ENCODE measurements at regions not wholly inside any gene's neighbourhood (a gene's known extent, or its start where the extent isn't known, plus 50 kb on each side); places are given as distances from the start of the nearest gene placed in this dataset.

DNA sequence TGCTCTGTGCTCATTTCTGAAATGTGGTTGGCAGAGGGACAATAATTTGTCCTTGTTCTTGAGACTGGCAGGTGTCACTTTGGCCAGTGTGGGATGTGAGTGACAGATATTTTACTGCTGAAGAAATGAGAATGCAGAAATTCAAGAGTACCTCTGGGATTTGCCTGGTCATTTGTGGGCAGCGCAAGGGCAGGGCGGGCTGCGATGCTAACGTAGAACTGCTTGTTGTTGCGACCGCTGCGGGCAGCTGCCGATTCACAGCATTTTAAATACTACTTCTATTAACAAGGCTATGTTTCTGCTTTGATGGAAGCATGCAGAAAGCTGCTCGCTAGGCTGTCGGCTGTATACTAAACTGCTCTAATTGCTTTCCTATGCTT, 268.6 kb downstream of the FIGN start:
- TF ChIP-seq, protein P1, sequence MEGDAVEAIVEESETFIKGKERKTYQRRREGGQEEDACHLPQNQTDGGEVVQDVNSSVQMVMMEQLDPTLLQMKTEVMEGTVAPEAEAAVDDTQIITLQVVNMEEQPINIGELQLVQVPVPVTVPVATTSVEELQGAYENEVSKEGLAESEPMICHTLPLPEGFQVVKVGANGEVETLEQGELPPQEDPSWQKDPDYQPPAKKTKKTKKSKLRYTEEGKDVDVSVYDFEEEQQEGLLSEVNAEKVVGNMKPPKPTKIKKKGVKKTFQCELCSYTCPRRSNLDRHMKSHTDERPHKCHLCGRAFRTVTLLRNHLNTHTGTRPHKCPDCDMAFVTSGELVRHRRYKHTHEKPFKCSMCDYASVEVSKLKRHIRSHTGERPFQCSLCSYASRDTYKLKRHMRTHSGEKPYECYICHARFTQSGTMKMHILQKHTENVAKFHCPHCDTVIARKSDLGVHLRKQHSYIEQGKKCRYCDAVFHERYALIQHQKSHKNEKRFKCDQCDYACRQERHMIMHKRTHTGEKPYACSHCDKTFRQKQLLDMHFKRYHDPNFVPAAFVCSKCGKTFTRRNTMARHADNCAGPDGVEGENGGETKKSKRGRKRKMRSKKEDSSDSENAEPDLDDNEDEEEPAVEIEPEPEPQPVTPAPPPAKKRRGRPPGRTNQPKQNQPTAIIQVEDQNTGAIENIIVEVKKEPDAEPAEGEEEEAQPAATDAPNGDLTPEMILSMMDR (IDR thresholded peaks at IDR 0.05 in 2 of 3, conservative IDR thresholded peaks at IDR 0.05 in 1 of 3; ENCODE audit: insufficient read depth in 2 of 3, low read depth in 1 of 3, low read length in 3 of 3), result no peak
- TF ChIP-seq MED1 (CRISPR knock-in tag; IDR thresholded peaks at IDR 0.05; ENCODE audit: borderline replicate concordance) (no peak), MYC (IDR thresholded peaks at IDR 0.05; ENCODE audit: low read depth, low read length) (no peak), MYC (CRISPR knock-in tag; IDR thresholded peaks at IDR 0.05; ENCODE audit: borderline replicate concordance, low read depth) (no peak), TAF9B (IDR thresholded peaks at IDR 0.05; ENCODE audit: partially characterized antibody) (no peak), SMARCB1 (IDR thresholded peaks at IDR 0.05; ENCODE audit: insufficient read length, low read depth) (no peak), TOE1 (IDR thresholded peaks at IDR 0.05; ENCODE audit: borderline replicate concordance) (no peak), TOE1 (CRISPR knock-in tag; IDR thresholded peaks at IDR 0.05; ENCODE audit: borderline replicate concordance, low read depth) (no peak), SPI1 (IDR thresholded peaks at IDR 0.05; ENCODE audit: borderline replicate concordance, low read depth, low read length) (no peak)
